ENCODE measurements at regions not wholly inside any gene's neighbourhood (a gene's known extent, or its start where the extent isn't known, plus 50 kb on each side); places are given as distances from the start of the nearest gene placed in this dataset.

- TF ChIP-seq CTCF (conservative IDR thresholded peaks at IDR 0.05) (no peak), ZFX (IDR thresholded peaks at IDR 0.05) (no peak)
Observed at GRCh38 chr11:19389787-19390303, 149.1 kb upstream of the E2F8 start.

All from C4-2B (cell line).